OCI-LY7 (cell line): ENCODE measurements at regions not wholly inside any gene's neighbourhood (a gene's known extent, or its start where the extent isn't known, plus 50 kb on each side); places are given as distances from the start of the nearest gene placed in this dataset.

Source experiments
- BruUV-seq: library from RNA; stranded (reverse); fragments of 400-500 nt; replicated peaks from 2 replicates; lab custom pipeline; 2021; lab: Mats Ljungman, UMichigan
- CTCF ChIA-PET: fragments of 300-600 bp; sonication (Branson Sonifier 250); formaldehyde crosslinking; loops from one replicate; lab custom pipeline; 2022; ENCODE audit warnings: antibody characterized with exemption; ENCODE audit not compliant: unreplicated experiment; lab: Charles Lee
- POLR2A ChIA-PET: fragments of 300-600 bp; sonication (Branson Sonifier 250); formaldehyde crosslinking; loops from one replicate; lab custom pipeline; 2022; ENCODE audit warnings: antibody characterized with exemption; lab: Charles Lee
- DNase-seq: peaks from one replicate; pipeline ENCODE4 v3.0.0-alpha.2; 2015; ENCODE audit warnings: low spot score
- H2AFZ ChIP-seq: fragments of 200-600 bp; sonication (generic), shearing (Covaris generic); 2 replicates; pipeline ENCODE4 v1.6.1; 2014; ENCODE audit warnings: mild to moderate bottlenecking, antibody characterized with exemption, low read length, moderate library complexity
- H3K27ac ChIP-seq: fragments of 200-600 bp; sonication (generic); 2 replicates; pipeline ENCODE4 v1.5.1; 2014; ENCODE audit warnings: mixed run types, low read depth, mild to moderate bottlenecking, moderate library complexity, low read length, inconsistent platforms; ENCODE audit not compliant: poor library complexity, severe bottlenecking
- H3K36me3 ChIP-seq: fragments of 200-600 bp; sonication (generic); 2 replicates; pipeline ENCODE4 v1.6.1; 2014; ENCODE audit warnings: mild to moderate bottlenecking, antibody characterized with exemption, low read length, moderate library complexity, mixed read lengths; ENCODE audit not compliant: insufficient read depth
- H3K4me1 ChIP-seq: fragments of 200-600 bp; sonication (generic); 2 replicates; pipeline ENCODE4 v1.5.1; 2014; ENCODE audit warnings: mild to moderate bottlenecking, low read length; ENCODE audit not compliant: insufficient read depth, poor library complexity, severe bottlenecking
- H3K4me2 ChIP-seq: fragments of 200-600 bp; sonication (generic); 2 replicates; pipeline ENCODE4 v1.6.1; 2014; ENCODE audit warnings: mild to moderate bottlenecking, low read length
- H3K4me3 ChIP-seq: fragments of 200-600 bp; sonication (generic); 2 replicates; pipeline ENCODE4 v1.5.1; 2014; ENCODE audit warnings: mild to moderate bottlenecking, low read depth, low read length; ENCODE audit not compliant: poor library complexity, severe bottlenecking
- H3K79me2 ChIP-seq: fragments of 200-600 bp; sonication (generic); 2 replicates; pipeline ENCODE4 v1.6.1; 2016; ENCODE audit warnings: low read depth, mild to moderate bottlenecking, low read length, moderate library complexity, mixed read lengths; ENCODE audit not compliant: insufficient read depth
- H3K9me2 ChIP-seq: fragments of 200-600 bp; sonication (generic); 2 replicates; pipeline ENCODE4 v1.6.1; 2016; ENCODE audit warnings: mild to moderate bottlenecking, low read length, mixed read lengths; ENCODE audit not compliant: insufficient read depth
- H3K9me3 ChIP-seq: fragments of 200-600 bp; sonication (generic); 2 replicates; pipeline ENCODE4 v1.6.1; 2014; ENCODE audit warnings: mild to moderate bottlenecking, mixed run types, low read length, mixed read lengths
- H4K20me1 ChIP-seq: fragments of 200-600 bp; sonication (generic); 2 replicates; pipeline ENCODE4 v1.6.1; 2014; ENCODE audit warnings: mild to moderate bottlenecking, antibody characterized with exemption, low read length, moderate library complexity, mixed read lengths; ENCODE audit not compliant: insufficient read depth
- EZH2phosphoT487 ChIP-seq: fragments of 200-600 bp; sonication (generic); IDR thresholded peaks from 2 replicates; pipeline ENCODE4 v1.6.1; 2018; ENCODE audit warnings: low read depth, borderline replicate concordance, mild to moderate bottlenecking, mixed run types, antibody characterized with exemption, low read length, moderate library complexity, mixed read lengths
- intact Hi-C: fragments of 100-400 bp; cut with micrococcal nuclease; formaldehyde crosslinking; loops from one replicate; pipeline ENCODE4 v1.10.0; 2022; ENCODE audit not compliant: unreplicated experiment
- TF ChIP-seq, protein P1 (sequence below): fragments of 200-600 bp; sonication (generic); conservative IDR thresholded peaks from 2 replicates; pipeline ENCODE4 v1.5.1; 2014; ENCODE audit warnings: mild to moderate bottlenecking, antibody characterized with exemption, low read length, moderate library complexity, mixed read lengths

- intact Hi-C loops, result no loop called here
- H4K20me1 ChIP-seq, result no peaks in the 10 kb centered on the region
- no peak overlapping the region for H3K4me2 ChIP-seq
- no TSS peak for BruUV-seq
- H2AFZ ChIP-seq, result no peak overlapping the region
- H3K4me3 ChIP-seq, result no peak overlapping the region
- CTCF ChIA-PET, result no interaction called here
- no peaks in the 10 kb centered on the region for H3K9me2 ChIP-seq
- no peaks in the 10 kb centered on the region; the same call in 1 of the 2 replicates for H3K36me3 ChIP-seq
- H3K4me1 ChIP-seq, result peaks cover 17% of the 10 kb centered on the region
- H3K79me2 ChIP-seq, result no peaks in the 10 kb centered on the region
- POLR2A ChIA-PET, result no interaction called here
- H3K27ac ChIP-seq, result no peak overlapping the region
- TF ChIP-seq, protein P1, sequence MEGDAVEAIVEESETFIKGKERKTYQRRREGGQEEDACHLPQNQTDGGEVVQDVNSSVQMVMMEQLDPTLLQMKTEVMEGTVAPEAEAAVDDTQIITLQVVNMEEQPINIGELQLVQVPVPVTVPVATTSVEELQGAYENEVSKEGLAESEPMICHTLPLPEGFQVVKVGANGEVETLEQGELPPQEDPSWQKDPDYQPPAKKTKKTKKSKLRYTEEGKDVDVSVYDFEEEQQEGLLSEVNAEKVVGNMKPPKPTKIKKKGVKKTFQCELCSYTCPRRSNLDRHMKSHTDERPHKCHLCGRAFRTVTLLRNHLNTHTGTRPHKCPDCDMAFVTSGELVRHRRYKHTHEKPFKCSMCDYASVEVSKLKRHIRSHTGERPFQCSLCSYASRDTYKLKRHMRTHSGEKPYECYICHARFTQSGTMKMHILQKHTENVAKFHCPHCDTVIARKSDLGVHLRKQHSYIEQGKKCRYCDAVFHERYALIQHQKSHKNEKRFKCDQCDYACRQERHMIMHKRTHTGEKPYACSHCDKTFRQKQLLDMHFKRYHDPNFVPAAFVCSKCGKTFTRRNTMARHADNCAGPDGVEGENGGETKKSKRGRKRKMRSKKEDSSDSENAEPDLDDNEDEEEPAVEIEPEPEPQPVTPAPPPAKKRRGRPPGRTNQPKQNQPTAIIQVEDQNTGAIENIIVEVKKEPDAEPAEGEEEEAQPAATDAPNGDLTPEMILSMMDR, result no peak
- TF ChIP-seq EZH2phosphoT487, result no peak
- H3K9me3 ChIP-seq, result no peaks in the 10 kb centered on the region
- DNase-seq, result no peak
Measured at GRCh38 chr13:99039718-99040280, 61.9 kb upstream of the DOCK9 start.

DNA sequence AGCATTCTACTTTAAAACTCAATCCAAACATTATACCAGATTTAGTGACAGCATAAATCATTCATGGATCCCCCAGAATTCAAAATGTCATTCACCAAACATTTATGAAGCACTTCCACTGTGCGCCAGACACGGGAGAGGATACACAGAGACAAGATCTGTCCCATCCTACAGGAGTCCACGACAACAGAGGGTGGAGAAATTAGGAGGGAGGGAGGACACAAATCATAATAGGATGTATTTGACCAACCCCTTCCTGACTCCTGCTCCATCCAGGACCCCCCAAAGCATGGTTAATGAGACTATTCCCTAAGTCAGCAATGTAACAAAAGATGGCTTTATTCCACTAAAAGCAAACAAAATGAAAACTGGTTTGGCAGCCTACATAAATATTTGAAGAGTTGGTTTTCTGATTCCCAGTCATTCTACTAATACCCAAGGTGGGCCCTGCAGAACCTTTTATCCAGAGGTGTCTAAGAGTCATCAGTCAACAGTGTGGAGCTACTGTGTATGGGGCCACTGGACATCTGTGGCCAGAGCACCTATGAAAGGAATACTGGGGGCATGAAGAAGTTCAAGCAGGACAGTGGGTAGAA lies 62.8 kb upstream of the DOCK9 start:
- Histone ChIP-seq H3K9me3 (no peaks in the 10 kb centered on the region), H3K36me3 (no peaks in the 10 kb centered on the region; the same call in 1 of the 2 replicates), H3K4me2 (no peak overlapping the region), H3K9me2 (no peaks in the 10 kb centered on the region), H3K4me3 (no peak overlapping the region), H3K79me2 (no peaks in the 10 kb centered on the region), H2AFZ (no peak overlapping the region), H3K27ac (no peak overlapping the region), H3K4me1 (peaks cover 19% of the 10 kb centered on the region), H4K20me1 (no peaks in the 10 kb centered on the region)
- ChIA-PET POLR2A (no interaction called here), CTCF (no interaction called here)
- intact Hi-C loops, result no loop called here
- no peak for DNase-seq
- BruUV-seq, result no TSS peak
- no peak for TF ChIP-seq EZH2phosphoT487
- TF ChIP-seq, protein P1, result no peak

GRCh38 chr13:99041337-99041736 lies 63.5 kb upstream of the DOCK9 start:
- Histone ChIP-seq H4K20me1 (no peaks in the 10 kb centered on the region), H3K36me3 (no peaks in the 10 kb centered on the region), H3K27ac (no peak overlapping the region), H3K4me1 (peaks cover 26% of the 10 kb centered on the region), H3K4me2 (no peak overlapping the region), H3K9me3 (no peaks in the 10 kb centered on the region), H2AFZ (no peak overlapping the region), H3K79me2 (no peaks in the 10 kb centered on the region), H3K9me2 (no peaks in the 10 kb centered on the region), H3K4me3 (no peak overlapping the region)
- intact Hi-C loops, result no loop called here
- ChIA-PET CTCF (no interaction called here), POLR2A (interaction anchor here (0.6 kb wide), 1 partner anchor 799 kb away, joined by 3 read pairs; no protein-coding TSS in a partner anchor)
- DNase-seq, result no peak
- BruUV-seq, result no TSS peak
- no peak for TF ChIP-seq EZH2phosphoT487
